ENCODE measurements at regions not wholly inside any gene's neighbourhood (a gene's known extent, or its start where the extent isn't known, plus 50 kb on each side); places are given as distances from the start of the nearest gene placed in this dataset.
"Not testable (repeated sequence)": the region's sequence is repeated elsewhere in the genome, so short reads cannot be mapped to it uniquely, and the experiment has no call there.

DNA sequence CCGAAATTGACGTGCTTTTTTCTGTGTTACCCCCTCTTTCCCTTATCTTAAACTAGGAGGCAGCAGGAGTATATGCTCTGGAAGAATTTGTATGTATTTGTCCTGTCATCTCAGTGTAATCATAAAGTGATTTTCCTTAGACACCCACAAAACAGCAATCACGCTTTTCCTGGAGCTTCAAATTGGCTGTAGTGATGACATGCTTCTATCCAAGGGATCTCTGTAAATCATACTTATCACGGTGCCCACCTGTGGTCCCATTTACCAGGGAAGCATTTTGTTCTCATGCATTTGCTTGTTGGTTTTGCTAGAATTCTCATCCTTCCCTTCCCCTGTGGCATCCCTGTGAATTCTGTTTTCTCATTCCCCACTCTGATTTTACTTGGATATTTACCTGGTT is 220.8 kb upstream of the THUMPD2 start:
- DNase-seq (ENCODE audit: low spot score) (no peak), ATAC-seq (no peak)

DNA sequence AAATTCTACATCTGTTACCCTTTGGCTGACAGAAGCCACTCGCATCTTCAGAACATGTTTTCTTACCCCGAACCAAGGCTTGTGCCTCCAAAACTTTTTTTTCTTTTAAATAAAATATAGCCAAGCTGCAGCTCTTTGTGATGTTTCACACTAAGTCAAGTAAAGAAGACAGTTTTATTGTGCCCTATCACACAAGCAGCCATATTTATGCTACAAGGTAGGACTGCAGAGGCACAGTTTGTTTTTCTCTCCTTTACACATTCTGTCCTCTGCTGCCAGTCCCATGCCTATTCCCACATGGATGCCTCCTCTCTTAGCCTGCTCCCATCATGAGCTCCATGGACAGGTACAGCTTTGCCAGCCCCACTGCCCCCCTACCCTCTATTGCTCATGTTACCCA is 219.6 kb upstream of the THUMPD2 start:
- ATAC-seq (no peak), DNase-seq (ENCODE audit: low spot score) (no peak)

DNA sequence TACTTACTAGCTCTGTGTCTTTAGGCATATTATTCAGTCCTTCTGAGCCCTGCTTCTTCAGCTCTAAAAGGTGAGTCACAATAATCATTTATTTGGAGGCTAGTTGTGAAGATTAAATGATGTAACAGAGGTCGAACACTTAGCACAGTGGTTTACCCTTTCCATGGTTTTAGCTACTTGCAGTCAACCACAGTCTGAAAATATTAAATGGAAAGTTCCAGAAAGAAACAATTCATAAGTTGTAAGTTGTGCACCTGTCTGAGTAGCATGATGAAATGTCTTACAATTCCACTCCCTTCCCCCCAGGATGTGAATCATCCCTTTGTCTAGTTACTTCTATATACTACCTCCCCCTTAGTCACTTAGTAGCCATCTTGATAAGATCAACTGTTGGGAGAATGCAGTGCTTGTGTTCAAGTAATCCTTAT is 217.6 kb upstream of the THUMPD2 start:
- no peak for ATAC-seq
- no peak for DNase-seq (ENCODE audit: low spot score)

DNA sequence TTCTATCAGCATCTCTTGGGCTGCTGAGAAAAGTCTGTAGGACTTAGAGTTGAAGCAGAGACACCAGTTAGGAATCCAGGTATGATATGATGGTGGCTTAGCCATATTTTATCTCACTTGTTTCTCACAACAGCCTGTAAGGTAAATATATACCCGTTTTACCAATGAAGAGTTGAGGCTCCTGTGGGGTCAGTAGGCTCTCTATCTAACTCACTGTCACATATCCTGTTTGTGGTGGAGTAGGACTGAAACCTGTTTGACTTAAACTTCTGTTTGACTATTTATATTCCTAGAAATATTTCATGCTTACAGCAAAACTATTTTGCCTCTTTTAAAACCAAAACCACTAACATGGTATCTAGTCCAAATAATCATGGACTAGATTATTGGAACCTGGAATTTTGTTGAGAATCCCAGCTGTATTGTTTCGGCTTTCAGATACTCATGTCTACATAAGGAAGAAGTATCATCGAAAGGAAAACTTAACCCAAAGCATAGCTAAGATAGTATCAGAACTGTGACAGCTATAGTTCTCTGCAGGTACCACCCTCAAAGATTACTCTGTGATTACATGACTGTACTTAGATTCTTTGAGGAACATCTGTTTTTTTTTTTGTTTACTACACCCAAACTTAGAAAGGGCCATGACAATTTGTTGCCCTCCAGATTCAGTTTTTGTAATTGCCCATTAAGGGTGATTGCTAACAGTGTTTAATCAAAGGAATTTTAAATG is 216.1 kb upstream of the THUMPD2 start:
- DNase-seq (ENCODE audit: low spot score) (no peak), ATAC-seq (no peak)

DNA sequence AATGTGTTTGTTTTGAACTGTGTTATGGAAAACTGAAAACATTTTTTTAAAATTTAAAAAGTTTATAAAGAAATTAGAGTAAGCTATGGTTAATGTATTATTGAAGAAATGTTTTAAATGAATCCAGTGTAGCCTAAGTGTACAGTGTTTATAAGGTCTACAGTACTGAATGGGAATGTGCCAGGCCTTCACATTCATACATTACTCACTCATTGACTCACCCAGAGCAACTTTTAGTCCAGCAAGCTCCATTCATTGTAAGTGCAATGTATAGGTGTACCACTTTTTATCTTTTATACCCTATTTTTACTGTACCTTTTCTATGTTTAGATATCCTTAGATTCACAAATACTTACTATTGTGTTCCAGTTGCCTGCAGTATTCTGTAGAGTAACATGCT is 215.1 kb upstream of the THUMPD2 start:
- ATAC-seq (no peak), DNase-seq (ENCODE audit: low spot score) (no peak)

DNA sequence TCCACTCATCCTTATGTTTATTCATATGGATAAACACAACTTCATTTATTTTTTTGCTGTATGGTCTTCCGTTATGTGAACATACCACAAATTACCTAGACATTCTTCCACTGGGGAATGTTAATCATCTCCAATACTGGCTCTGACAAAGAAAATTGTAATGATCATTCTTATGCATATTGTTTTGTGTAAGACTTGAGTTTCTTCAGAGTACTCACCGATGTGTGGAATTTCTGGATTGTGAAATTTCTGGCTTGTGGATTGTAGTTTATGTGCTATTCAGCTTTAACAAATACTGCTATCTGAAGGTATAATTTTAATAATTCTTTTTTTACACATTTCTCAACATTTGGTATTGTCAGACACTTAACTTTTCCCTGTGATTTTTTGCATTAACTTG is 212.2 kb upstream of the THUMPD2 start:
- DNase-seq (ENCODE audit: low spot score) (no peak), ATAC-seq (no peak)

DNA sequence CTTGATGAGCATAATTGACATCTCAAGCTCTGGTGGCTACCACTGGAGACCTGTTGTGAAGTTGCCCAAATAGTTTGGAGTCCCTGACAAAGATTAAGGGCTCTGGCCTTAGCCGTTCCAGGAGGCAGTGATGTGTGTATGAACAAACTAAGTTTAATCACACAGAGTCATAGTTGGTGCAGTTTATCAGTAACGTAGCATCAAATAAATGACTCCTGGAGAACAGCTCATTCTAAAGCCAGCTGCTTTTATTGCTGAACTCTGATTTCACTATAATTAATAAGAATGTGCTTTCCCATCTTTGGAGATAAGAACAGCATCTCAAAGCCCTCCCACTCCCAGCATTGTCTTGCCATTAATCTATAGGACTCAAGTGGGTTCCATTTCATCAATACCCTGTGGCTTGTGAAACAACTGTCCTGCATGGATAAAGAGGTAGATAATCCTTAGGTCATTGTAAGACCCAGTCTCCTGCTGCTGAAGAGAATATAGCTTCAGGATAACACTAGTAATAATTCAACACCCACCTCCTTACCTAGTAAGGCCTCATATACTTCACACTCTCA is 211.4 kb upstream of the THUMPD2 start:
- ATAC-seq (no peak), DNase-seq (ENCODE audit: low spot score) (no peak)

DNA sequence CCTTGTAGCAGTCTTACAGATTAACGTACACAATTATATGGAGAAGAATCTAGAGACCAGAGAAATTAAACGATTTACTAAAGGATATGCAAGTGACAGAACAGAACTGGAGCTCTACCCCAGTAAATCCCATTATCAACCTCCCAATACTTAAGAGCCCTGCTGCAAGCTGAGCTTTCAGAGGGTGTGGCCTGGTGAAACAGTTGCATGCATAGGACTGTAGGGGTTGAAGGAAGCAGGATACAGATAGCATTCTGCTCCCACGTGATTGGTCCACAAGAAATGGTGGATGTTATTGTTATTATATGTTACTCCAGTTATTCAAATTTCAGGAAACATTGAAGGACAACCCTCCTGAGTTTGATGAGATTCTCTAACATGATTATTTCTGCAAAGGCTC is 210.8 kb upstream of the THUMPD2 start:
- ATAC-seq (no peak), DNase-seq (ENCODE audit: low spot score) (no peak)

DNA sequence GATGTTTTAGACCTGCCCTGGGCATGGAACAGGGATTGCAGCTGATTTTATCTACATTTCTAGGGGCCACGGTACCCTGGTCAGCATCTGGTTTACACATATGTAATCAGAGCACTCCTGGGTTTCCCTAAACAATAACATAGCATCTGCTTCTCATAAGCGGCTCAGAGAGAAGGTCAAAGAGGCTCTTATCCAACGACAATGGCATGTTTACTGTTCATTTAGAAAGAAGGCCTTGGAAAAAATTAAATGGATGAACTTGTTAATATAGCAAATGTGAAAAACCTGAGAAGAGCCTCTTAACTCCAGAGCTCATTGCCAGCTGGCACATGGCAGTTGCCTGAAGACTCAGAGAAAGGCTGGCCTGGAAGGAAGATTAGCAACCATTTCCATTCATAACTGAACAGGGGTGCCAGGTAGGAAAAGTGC is 202.8 kb upstream of the THUMPD2 start:
- DNase-seq (ENCODE audit: low spot score) (no peak), ATAC-seq (no peak)

DNA sequence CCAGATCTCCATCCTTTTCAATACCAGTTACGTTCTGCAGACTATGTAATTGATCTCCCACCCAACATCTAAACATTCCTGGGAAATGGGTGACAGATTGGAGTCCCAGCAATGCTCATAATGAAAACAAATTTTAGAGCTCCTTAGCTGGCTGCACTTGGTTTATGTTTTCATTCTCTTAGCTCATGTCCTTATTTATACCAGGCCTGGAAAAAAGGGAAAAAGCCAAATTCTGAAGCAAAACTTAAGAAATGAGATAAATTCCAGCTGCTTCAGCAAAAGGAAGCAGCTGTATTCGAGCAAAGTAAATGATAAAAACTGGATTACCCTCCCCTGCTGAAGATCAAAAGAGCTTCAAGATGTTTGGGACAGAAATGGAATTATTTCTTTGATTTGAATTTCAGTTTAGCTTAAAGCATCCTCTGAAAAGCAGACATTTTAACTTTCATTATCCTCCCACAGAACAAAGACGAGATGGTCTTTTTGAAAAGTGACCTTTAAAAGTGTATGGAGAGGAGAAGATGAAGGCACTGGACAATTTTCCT is 196.5 kb upstream of the THUMPD2 start:
- no peak for DNase-seq (ENCODE audit: low spot score)
- ATAC-seq = no peak

DNA sequence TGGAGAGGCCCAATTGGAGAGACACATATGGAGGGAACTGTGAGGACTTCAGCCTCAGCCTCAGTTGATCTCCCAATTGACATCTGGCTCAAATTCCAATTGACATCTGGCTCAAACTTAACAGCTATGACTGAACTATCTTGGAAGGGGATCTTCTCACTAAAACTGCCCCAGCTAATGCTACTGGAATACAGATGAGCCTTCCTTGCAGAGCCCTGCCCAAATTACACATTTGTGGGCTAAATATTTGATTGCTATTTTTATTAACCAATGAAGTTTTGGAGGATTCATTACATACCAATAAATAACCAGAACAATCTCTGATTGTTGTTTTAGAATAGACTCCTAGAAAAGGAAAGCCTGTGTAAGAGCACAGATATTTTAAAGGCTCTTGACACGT is 189.0 kb upstream of the THUMPD2 start:
- DNase-seq (ENCODE audit: low spot score) (no peak), ATAC-seq (no peak)

DNA sequence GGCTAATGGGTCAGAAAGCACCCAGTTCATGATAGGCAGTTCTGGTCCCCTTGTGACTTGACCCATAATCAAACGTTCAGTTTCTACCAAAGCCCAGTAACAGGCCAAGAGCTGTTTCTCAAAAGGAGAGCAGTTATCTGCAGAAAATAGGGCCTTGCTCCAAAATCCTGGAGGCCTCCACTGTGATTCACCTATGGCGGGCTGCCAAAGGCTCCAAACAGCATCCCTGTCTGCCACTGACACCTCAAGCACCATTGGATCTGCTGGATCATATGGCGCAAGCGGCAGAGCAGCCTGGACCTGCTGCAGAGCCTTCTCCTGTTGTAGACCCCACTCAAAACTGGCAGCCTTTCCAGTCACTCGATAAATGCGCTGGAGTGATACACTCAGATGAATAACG is 181.6 kb upstream of the THUMPD2 start:
- DNase-seq (ENCODE audit: low spot score); ATAC-seq: not testable (repeated sequence)

DNA sequence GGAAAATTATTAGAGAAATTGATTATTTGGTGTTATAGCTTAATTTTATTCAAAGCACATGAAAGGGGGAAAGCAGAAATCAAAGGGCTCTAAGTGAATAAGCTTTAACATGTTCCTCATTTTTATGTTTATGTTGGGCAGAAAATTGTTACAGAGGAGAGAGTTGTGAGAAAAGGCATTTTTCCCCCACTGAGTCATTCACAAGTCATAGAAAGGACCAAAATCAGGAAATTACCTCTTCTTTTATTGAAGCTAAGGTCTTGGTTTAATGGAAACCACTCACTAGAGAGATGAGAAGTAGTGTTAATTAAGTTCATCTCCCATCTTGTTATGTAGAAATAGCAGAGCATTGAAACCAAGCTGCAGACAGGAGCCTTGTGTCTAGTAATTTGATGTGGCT is 175.3 kb upstream of the THUMPD2 start:
- DNase-seq (ENCODE audit: low spot score) (no peak), ATAC-seq (no peak)

DNA sequence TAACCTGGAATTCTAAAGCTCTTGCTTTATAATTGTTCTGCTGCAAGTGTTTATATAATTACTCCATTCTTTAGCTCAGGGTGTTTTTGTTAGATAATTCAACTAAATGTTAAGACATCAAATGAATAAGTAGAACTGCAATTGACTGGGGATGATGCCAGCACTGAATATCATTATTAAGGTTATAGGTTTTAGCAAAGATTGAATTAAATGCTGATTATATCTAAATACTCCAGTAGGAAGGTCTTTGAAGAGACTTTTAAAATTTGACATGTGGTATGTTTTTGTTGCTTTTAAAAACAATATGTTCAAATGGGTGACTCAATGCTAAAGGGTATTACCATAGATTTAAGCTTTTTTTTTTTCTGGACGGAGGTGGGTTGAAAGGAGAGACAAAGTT is 170.1 kb upstream of the THUMPD2 start:
- ATAC-seq (no peak), DNase-seq (ENCODE audit: low spot score) (no peak)

DNA sequence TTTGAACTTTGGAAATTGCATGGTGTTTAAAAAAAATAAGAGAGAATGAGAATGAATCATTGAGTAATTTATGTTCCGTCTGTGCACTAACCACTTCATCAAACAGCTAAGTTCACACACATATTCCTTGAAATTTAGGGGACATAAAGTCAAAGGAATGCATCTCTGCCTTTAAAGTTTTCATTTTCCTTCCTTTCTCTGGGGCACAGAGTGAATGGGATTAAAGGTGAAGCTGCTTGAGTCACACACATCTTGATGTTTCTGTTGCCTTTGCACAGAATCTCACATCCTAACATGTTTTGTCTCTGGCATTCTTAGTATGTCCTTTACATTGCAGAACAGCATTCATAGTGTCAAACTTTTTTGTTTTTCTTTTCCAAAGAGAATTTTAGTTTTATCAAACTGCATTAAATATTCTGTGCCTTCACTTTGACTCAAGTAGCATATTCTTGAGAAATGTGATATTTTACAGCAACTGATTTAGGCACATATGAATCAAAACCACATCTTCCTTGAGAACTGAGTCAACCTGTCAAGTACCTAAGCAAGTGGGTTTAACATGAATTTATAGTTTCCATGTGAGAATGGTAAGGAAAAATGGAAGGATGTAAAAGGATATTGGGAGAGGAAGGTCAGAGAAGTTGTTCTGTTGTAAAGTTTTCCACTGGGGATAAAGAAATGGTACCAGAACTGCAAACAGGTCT is 169.1 kb upstream of the THUMPD2 start:
- no peak for ATAC-seq

DNA sequence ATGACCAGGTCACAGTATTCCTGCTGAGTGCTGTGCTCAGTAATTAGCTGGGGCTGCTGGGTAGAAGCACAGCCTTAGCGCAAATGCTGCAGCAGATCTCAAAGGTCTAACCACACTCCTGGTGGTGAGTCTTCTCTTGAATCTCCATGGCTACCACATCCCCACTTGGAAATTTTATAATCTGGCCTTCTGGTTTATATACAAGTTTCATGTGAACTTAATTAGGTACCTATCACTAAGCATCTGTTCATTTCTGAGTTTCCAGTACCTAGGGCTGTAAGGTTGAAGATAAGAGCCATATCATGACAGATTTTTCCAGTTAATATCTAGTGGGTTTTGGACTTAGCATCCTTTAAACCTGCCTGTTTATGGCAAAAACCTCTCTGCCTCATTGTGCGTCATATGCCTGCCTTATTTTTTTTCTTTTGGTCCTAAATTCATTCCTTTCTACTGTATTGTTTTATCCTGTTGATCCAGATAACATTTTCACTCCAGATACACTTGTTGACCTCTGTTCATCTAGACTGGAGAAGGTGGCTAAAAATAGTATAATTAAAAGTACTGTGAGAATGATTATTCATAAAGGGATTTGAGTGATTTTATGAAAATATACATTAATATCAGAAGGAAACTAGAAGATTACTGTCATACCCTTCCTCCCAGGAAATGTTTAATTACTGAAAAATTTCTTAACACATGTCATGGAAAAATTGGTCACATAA is 168.4 kb upstream of the THUMPD2 start:
- DNase-seq (ENCODE audit: low spot score) = no peak
- no peak for ATAC-seq

More for the DNA sequence above, 169.1 kb upstream of the THUMPD2 start:
- no peak for DNase-seq (ENCODE audit: low spot score)

DNA sequence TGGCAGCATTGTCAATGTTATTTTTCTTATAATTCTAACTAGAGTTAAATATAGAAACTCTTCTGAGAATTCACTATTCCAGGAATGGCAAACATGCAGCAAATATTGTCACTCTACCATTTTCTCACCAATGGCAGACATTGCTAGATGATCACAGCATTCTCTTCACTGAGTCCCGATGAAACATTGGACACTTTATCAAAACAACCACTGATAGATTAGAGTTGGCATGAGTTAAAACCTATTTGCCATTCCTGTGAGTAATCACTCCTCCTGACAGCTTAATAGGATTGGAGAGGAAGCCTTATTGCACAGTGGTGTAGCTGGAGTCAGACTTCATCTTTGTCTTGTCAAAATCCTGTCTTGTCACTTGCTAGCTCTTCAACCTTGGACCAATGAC is 163.9 kb upstream of the THUMPD2 start:
- no peak for ATAC-seq
- no peak for DNase-seq (ENCODE audit: low spot score)

DNA sequence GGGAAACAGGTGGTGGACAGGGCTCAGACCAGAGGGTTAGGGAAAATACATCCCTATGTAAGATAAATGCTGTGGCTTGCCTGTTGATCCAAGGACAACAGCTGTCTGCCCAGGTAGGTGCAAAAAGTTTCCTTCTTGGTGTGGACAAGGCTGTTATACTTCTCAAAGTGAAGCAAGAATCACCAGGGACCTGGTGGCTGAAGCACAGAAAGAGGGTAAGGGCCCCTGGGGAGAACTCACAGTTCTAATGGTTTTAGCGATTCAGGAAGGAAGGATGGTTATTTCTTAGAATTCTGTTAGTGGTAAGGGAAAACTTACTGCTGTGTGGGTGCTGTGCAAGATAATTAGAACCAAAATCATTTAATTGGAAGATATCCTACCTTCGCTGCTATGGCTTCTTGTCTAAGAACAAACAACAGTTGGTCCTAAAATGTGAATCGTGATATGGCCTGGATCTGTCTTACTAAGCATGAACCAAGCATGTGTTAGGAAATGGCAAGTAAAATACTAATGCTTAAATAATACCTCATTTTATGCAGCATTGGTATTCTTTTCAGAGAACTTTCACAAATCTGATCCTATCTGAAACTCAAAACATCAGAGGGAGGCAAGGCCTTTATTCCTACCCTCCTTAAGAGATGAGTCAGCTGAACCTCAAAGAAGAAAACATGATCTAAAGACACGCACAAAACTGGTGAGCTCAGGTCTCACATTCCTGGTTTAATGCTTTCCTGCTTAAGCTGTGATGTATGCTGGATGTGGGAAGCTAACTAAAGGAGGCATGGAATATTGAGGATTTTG is 159.2 kb upstream of the THUMPD2 start:
- DNase-seq (ENCODE audit: low spot score) (no peak), ATAC-seq (no peak)

DNA sequence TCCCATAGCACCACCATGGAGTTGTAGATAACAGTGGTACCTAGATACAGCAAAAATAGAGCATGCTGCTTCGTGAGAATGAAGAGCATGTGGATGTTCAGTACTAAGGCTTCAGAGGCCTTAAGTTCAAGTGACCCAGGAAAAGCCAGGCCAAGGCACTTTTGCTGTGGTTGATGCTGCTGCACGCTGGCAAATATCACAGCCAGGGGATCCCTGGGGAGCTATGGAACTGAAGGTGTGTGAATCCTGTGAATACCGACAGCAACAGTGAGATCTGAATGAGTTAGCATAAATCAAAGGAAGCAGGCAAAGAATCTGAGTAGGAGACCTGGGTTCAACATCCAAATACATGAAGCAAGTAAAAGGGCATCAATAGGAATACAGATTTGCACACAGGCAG is 158.6 kb upstream of the THUMPD2 start:
- no peak for DNase-seq (ENCODE audit: low spot score)
- ATAC-seq = no peak

DNA sequence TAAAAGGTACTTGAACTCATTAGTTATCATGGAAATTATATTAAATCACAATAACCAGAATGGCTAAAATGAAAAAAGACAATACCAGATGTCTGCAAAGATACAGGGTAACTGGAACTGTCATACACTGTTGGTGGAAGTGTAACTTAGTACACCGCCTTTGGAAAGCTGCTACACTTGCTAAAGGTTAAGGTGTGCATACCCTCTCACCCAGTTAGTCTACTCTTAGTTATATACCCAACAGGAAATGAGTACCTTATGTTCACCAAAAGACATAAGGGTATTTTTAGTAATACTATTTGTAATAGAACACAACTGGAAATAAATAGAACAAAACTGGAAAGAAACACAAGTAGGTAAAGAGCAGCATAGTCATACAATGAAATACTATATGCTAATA is 155.8 kb upstream of the THUMPD2 start:
- DNase-seq (ENCODE audit: low spot score) (no peak), ATAC-seq (no peak)

DNA sequence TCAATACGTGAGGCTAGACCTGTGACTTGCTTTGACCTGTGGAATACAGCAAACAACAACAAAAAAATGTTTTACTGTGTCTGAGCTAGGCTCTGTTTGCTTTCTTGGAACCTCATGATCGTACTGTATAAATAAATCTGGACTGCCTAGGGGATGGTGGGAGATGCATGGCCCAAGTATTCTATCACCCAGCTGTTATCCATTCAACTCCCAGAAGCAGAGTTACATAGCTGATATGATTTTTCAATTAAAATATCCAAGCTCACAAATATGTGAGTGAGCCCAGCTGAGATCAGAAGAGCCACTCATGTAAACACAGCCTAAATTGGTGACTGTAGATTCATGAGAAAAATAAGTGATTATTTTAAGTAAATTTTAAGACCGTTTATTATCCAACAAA is 154.1 kb upstream of the THUMPD2 start:
- DNase-seq (ENCODE audit: low spot score) = no peak
- no peak for ATAC-seq
